ENCODE measurements at regions not wholly inside any gene's neighbourhood (a gene's known extent, or its start where the extent isn't known, plus 50 kb on each side); places are given as distances from the start of the nearest gene placed in this dataset.

DNA sequence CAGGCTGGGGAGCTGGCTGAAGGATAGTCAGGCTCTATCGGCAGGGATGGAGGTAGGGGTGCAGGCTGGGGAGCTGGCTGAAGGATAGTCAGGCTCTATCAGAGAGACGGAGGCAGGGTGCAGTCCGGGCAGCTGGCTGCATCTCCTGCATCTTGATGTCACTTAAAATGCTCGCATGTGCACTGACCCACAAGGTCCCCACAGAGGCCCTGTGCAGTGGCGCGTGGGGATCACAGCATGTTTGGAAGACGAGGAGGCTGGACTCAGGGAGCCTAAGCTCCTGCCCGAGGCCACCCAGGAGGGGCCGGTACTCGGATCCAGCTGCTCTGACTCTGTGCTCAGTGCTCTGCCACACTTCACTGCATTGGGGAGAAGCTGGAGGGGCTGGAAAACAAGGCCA lies 189.0 kb upstream of the HDAC4 start:
- Mint-ChIP-seq H3K36me3 (no peaks in the 10 kb centered on the region), H3K9me3 (peaks cover 0 to 2% of the 10 kb centered on the region in 2 donors), H3K4me3 (no peak overlapping the region), H3K4me1 (peaks cover 0 to 15% of the 10 kb centered on the region in 2 donors), H3K27ac (no peak overlapping the region), H3K27me3 (ENCODE audit: low read depth in 2 of 2) (peaks cover 3 to 6% of the 10 kb centered on the region in 2 donors)
- TF ChIP-seq, protein P1, sequence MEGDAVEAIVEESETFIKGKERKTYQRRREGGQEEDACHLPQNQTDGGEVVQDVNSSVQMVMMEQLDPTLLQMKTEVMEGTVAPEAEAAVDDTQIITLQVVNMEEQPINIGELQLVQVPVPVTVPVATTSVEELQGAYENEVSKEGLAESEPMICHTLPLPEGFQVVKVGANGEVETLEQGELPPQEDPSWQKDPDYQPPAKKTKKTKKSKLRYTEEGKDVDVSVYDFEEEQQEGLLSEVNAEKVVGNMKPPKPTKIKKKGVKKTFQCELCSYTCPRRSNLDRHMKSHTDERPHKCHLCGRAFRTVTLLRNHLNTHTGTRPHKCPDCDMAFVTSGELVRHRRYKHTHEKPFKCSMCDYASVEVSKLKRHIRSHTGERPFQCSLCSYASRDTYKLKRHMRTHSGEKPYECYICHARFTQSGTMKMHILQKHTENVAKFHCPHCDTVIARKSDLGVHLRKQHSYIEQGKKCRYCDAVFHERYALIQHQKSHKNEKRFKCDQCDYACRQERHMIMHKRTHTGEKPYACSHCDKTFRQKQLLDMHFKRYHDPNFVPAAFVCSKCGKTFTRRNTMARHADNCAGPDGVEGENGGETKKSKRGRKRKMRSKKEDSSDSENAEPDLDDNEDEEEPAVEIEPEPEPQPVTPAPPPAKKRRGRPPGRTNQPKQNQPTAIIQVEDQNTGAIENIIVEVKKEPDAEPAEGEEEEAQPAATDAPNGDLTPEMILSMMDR (IDR thresholded peaks at IDR 0.05), result no peak
- Histone ChIP-seq H3K36me3 (ENCODE audit: control insufficient read depth, insufficient read depth, low read length) (no peaks in the 10 kb centered on the region), H3K9me3 (ENCODE audit: control insufficient read depth, insufficient read depth, low read length) (no peaks in the 10 kb centered on the region), H3K27me3 (ENCODE audit: control insufficient read depth, insufficient read depth, low read length) (no peaks in the 10 kb centered on the region), H3K4me1 (ENCODE audit: control insufficient read depth, insufficient read depth, low read length) (peaks cover 9% of the 10 kb centered on the region), H3K4me3 (ENCODE audit: low read length) (no peak overlapping the region), H3K27ac (ENCODE audit: low read length) (no peak overlapping the region)
- WGBS (ENCODE audit: insufficient coverage), result 95% methylated on average over 10 of the region's 10 CpGs
- intact Hi-C loops (cut with micrococcal nuclease), result no loop called here
- no peak for ATAC-seq
- DNase-seq, result no peak

DNA sequence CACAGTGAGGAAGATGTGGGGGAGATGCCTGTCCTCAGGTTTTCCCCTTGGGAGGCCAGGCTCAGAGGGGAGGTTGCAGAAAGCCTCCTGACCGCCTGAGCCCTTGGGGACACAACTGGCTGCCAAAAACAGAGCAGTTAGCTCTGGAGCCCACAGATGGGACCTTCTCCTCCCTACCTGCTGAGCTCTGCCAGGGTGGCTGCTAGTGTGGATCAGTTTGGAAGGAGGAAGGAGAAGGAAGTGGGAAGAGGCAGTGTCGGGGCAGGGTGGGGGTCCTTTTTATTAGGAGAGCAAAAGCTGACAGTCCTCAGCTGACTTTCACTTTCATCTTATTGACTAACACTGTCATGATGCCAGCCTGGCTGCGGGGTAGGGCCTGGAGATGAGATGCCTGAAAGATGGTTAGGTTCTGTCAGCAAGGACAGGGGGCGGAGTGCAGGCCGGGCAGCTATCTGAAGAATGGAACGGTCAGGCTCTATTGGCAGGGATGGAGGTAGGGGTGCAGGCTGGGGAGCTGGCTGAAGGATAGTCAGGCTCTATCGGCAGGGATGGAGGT lies 188.5 kb upstream of the HDAC4 start:
- no peak overlapping the region for H3K27ac Mint-ChIP-seq
- WGBS (ENCODE audit: insufficient coverage), result 83% methylated on average over 7 of the region's 7 CpGs
- no peaks in the 10 kb centered on the region for H3K27me3 ChIP-seq (ENCODE audit: control insufficient read depth, insufficient read depth, low read length)
- intact Hi-C loops (cut with micrococcal nuclease), result no loop called here
- peaks cover 3 to 6% of the 10 kb centered on the region in 2 donors for H3K27me3 Mint-ChIP-seq (ENCODE audit: low read depth in 2 of 2)
- H3K9me3 ChIP-seq (ENCODE audit: control insufficient read depth, insufficient read depth, low read length), result no peaks in the 10 kb centered on the region
- H3K4me1 ChIP-seq (ENCODE audit: control insufficient read depth, insufficient read depth, low read length), result peaks cover 9% of the 10 kb centered on the region
- H3K9me3 Mint-ChIP-seq, result peaks cover 0 to 2% of the 10 kb centered on the region in 2 donors
- ATAC-seq, result no peak
- DNase-seq, result no peak
- TF ChIP-seq, protein P1 (IDR thresholded peaks at IDR 0.05), result no peak
- H3K27ac ChIP-seq (ENCODE audit: low read length), result no peak overlapping the region
- H3K4me1 Mint-ChIP-seq, result peaks cover 0 to 15% of the 10 kb centered on the region in 2 donors
- H3K4me3 ChIP-seq (ENCODE audit: low read length), result no peak overlapping the region
- H3K4me3 Mint-ChIP-seq, result no peak overlapping the region
- no peaks in the 10 kb centered on the region for H3K36me3 Mint-ChIP-seq
- H3K36me3 ChIP-seq (ENCODE audit: control insufficient read depth, insufficient read depth, low read length), result no peaks in the 10 kb centered on the region

DNA sequence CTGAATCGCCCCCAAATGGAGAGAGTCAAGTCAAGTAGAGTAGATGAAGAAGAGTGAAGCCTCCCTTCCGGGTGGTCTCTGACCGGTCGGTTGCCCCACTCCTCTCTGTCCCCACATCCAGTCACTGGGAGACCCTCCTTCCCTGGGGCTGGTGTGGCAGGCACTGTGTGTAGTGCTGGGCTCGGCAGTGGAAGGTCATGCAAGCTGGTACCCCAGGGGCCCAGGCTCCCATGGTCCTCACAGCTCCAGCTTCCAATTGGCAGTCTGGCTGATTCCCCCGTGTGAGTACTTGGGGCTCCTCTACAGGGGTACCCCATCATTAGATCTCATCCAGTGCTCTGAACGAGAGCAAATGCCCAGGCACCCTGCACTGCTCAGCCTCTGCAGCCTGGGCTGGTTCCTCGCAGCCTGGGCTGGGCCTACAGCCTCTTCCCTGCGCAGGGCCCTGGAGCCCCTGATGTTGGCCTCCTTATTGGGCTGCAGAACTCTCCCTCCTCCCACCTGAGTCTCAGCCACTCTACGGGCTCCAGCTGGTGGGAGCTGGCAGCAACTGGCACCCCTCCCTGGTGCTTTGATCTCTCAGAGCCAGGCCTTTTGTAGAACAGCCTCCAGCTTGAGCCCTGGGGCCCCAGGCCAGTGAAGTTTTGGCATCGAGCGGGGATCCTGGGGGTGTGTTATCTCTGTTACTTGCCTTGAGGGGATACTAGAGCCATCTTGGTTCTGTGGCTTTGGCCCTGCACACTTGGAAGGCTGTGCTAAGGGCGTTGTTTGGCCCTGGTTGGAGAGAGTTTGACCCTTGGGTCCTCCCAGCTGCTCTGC lies 187.8 kb upstream of the HDAC4 start:
- H3K4me3 Mint-ChIP-seq, result no peak overlapping the region

More for the DNA sequence above, 187.8 kb upstream of the HDAC4 start:
- WGBS (ENCODE audit: insufficient coverage), result 92% methylated on average over 12 of the region's 13 CpGs
- no peaks in the 10 kb centered on the region for H3K27me3 ChIP-seq (ENCODE audit: control insufficient read depth, insufficient read depth, low read length)
- H3K4me1 ChIP-seq (ENCODE audit: control insufficient read depth, insufficient read depth, low read length), result peaks cover 9% of the 10 kb centered on the region
- H3K36me3 Mint-ChIP-seq, result no peaks in the 10 kb centered on the region
- no peaks in the 10 kb centered on the region for H3K9me3 ChIP-seq (ENCODE audit: control insufficient read depth, insufficient read depth, low read length)
- intact Hi-C loops (cut with micrococcal nuclease), result no loop called here
- H3K4me3 ChIP-seq (ENCODE audit: low read length), result no peak overlapping the region
- ATAC-seq (no peak), DNase-seq (no peak)
- TF ChIP-seq, protein P1 (IDR thresholded peaks at IDR 0.05), result no peak
- H3K27me3 Mint-ChIP-seq (ENCODE audit: low read depth in 2 of 2), result peaks cover 3 to 6% of the 10 kb centered on the region in 2 donors
- peaks cover 0 to 2% of the 10 kb centered on the region in 2 donors for H3K9me3 Mint-ChIP-seq
- no peak overlapping the region for H3K27ac ChIP-seq (ENCODE audit: low read length)
- no peak overlapping the region for H3K27ac Mint-ChIP-seq
- H3K36me3 ChIP-seq (ENCODE audit: control insufficient read depth, insufficient read depth, low read length), result no peaks in the 10 kb centered on the region
- peaks cover 0 to 15% of the 10 kb centered on the region in 2 donors for H3K4me1 Mint-ChIP-seq
